Ovary (tissue), 3 donors: ENCODE measurements at regions not wholly inside any gene's neighbourhood (a gene's known extent, or its start where the extent isn't known, plus 50 kb on each side); places are given as distances from the start of the nearest gene placed in this dataset.

ENCODE experiments used
- CTCF ChIP-seq, 3 donors: fragments of 450-650 bp in 2 of 3; fragments of 200-600 bp in 1 of 3; IDR thresholded peaks; one replicate each; pipeline versions ENCODE4 v1.5.1 to v1.8.0; 2016 to 2022; ENCODE audit warnings: antibody characterized with exemption in 3 of 3, mild to moderate bottlenecking in 1 of 3
- POLR2A ChIP-seq: fragments of 450-650 bp; IDR thresholded peaks from one replicate; pipeline ENCODE4 v1.6.1; 2017; ENCODE audit warnings: antibody characterized with exemption, mild to moderate bottlenecking, moderate library complexity
- donor health status: DM: no; HTN: no; CAD: no.

GRCh38 chr5:103910786-103911185 is 348.2 kb upstream of the NUDT12 start:
- TF ChIP-seq CTCF (IDR thresholded peaks at IDR 0.05) (no peak), POLR2A (no peak)
